NCI-H345 (cell line): ENCODE measurements at regions not wholly inside any gene's neighbourhood (a gene's known extent, or its start where the extent isn't known, plus 50 kb on each side); places are given as distances from the start of the nearest gene placed in this dataset.

Experiments used
- DNase-seq: peaks from one replicate; lab custom pipeline; 2025; lab: John Stamatoyannopoulos, UW

GRCh38 chr6:56715741-56716140, 73.1 kb upstream of the DST start:
- no peak for DNase-seq

GRCh38 chr6:56714982-56715456, 72.3 kb upstream of the DST start:
- DNase-seq: no peak

GRCh38 chr6:56714273-56714672, 71.6 kb upstream of the DST start:
- no peak for DNase-seq

- no peak for DNase-seq
Measured at GRCh38 chr6:56713254-56713672, 70.6 kb upstream of the DST start.

- DNase-seq: no peak
Measured at GRCh38 chr6:56710967-56711366, 68.3 kb upstream of the DST start.

- no peak for DNase-seq
Measured at GRCh38 chr6:56709650-56710049, 67.0 kb upstream of the DST start.

GRCh38 chr6:56708810-56709597, 66.3 kb upstream of the DST start:
- DNase-seq: peak; percentile 60

GRCh38 chr6:56706981-56707726, 64.5 kb upstream of the DST start:
- DNase-seq: no peak

- peak; percentile 14 for DNase-seq
Measured at GRCh38 chr6:56699066-56699654, 56.5 kb upstream of the DST start.

- DNase-seq: no peak
Measured at GRCh38 chr6:56695702-56696101, 53.0 kb upstream of the DST start.

- DNase-seq: no peak
Measured at GRCh38 chr6:56694002-56694401, 51.3 kb upstream of the DST start.

- DNase-seq: no peak
Measured at GRCh38 chr6:56693246-56693607, 50.5 kb upstream of the DST start.

- DNase-seq: no peak
Measured at GRCh38 chr6:56692523-56693245, 50.0 kb upstream of the DST start.
